ENCODE measurements at regions not wholly inside any gene's neighbourhood (a gene's known extent, or its start where the extent isn't known, plus 50 kb on each side); places are given as distances from the start of the nearest gene placed in this dataset.

GRCh38 chr9:120214332-120214731, 365.6 kb downstream of the CDK5RAP2 start:
- Histone ChIP-seq H3F3A (ENCODE audit: control insufficient read depth, insufficient read depth) (no peaks in the 10 kb centered on the region), H3K36me3 (ENCODE audit: control insufficient read depth, low read length) (no peaks in the 10 kb centered on the region), H4K20me1 (ENCODE audit: control insufficient read depth, insufficient read depth, low read depth, low read length) (no peaks in the 10 kb centered on the region), H3K4me3 (ENCODE audit: low read length) (no peak overlapping the region), H3K9me3 (ENCODE audit: control insufficient read depth, insufficient read depth, low read length) (no peaks in the 10 kb centered on the region), H3K9me2 (replicated peaks; ENCODE audit: control insufficient read depth, low read length) (no peaks in the 10 kb centered on the region), H3K4me1 (ENCODE audit: control insufficient read depth, low read length) (no peaks in the 10 kb centered on the region), H3K27ac (ENCODE audit: low read depth, low read length) (no peak overlapping the region), H3K79me2 (ENCODE audit: control insufficient read depth, low read length) (no peaks in the 10 kb centered on the region), H3K4me2 (ENCODE audit: low read length) (no peak overlapping the region), H3K27me3 (ENCODE audit: control insufficient read depth, low read length) (no peaks in the 10 kb centered on the region)
- TF ChIP-seq CTCF (IDR thresholded peaks at IDR 0.05; ENCODE audit: low read depth, low read length, poor library complexity, severe bottlenecking) = no peak
- no peak for TF ChIP-seq EZH2phosphoT487 (IDR thresholded peaks at IDR 0.05; ENCODE audit: borderline replicate concordance, low read length)

GRCh38 chr9:120212853-120213200, 367.1 kb downstream of the CDK5RAP2 start:
- Histone ChIP-seq H3K4me2 (ENCODE audit: low read length) (no peak overlapping the region), H3K79me2 (ENCODE audit: control insufficient read depth, low read length) (no peaks in the 10 kb centered on the region), H3K4me1 (ENCODE audit: control insufficient read depth, low read length) (no peaks in the 10 kb centered on the region), H3K4me3 (ENCODE audit: low read length) (no peak overlapping the region), H3K9me2 (replicated peaks; ENCODE audit: control insufficient read depth, low read length) (no peaks in the 10 kb centered on the region), H3K27ac (ENCODE audit: low read depth, low read length) (no peak overlapping the region), H4K20me1 (ENCODE audit: control insufficient read depth, insufficient read depth, low read depth, low read length) (no peaks in the 10 kb centered on the region), H3K27me3 (ENCODE audit: control insufficient read depth, low read length) (no peaks in the 10 kb centered on the region), H3F3A (ENCODE audit: control insufficient read depth, insufficient read depth) (no peaks in the 10 kb centered on the region), H3K36me3 (ENCODE audit: control insufficient read depth, low read length) (no peaks in the 10 kb centered on the region), H3K9me3 (ENCODE audit: control insufficient read depth, insufficient read depth, low read length) (no peaks in the 10 kb centered on the region)
- no peak for TF ChIP-seq CTCF (IDR thresholded peaks at IDR 0.05; ENCODE audit: low read depth, low read length, poor library complexity, severe bottlenecking)
- TF ChIP-seq EZH2phosphoT487 (IDR thresholded peaks at IDR 0.05; ENCODE audit: borderline replicate concordance, low read length) = no peak

DNA sequence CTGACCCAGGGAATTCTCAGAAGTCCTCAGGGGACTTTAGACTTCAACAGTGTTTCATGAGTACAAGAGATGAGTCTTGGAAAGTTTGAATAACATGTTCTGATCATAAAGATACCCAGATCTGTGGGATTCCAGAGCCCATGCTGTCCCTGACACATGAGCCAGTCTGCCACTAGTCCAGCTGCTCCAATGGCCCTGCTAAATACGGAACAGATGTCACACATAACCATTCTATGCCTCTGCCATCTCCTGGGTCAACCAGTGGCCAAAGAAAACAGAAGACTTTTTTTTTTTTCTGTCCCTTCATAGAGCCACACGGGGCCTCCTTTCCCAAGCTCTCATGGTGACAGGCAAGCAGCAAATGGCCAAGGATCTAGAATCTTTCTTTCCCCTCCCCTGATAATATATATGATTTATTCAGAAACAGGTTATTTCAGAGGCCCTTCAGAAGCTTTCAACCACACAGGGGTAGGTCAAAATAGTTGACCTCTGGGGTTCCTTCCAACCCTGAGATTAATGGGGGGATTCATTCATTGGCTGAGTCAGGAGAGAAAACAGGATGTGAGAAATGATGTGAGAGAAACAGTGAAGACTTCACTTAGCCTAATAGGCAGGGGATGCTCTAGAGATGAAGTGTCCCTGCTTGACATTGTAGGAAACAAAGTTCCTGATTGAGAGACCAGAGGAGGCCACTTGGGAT, 367.7 kb downstream of the CDK5RAP2 start:
- H3K36me3 ChIP-seq (ENCODE audit: control insufficient read depth, low read length) = no peaks in the 10 kb centered on the region
- no peaks in the 10 kb centered on the region for H3K4me1 ChIP-seq (ENCODE audit: control insufficient read depth, low read length)
- H3K9me2 ChIP-seq (replicated peaks; ENCODE audit: control insufficient read depth, low read length) = no peaks in the 10 kb centered on the region
- no peaks in the 10 kb centered on the region for H3K9me3 ChIP-seq (ENCODE audit: control insufficient read depth, insufficient read depth, low read length)
- H3K4me2 ChIP-seq (ENCODE audit: low read length) = no peak overlapping the region
- no peak overlapping the region for H3K4me3 ChIP-seq (ENCODE audit: low read length)
- no peak overlapping the region for H3K27ac ChIP-seq (ENCODE audit: low read depth, low read length)
- H4K20me1 ChIP-seq (ENCODE audit: control insufficient read depth, insufficient read depth, low read depth, low read length) = no peaks in the 10 kb centered on the region
- H3K79me2 ChIP-seq (ENCODE audit: control insufficient read depth, low read length) = no peaks in the 10 kb centered on the region
- no peaks in the 10 kb centered on the region for H3K27me3 ChIP-seq (ENCODE audit: control insufficient read depth, low read length)
- TF ChIP-seq CTCF (IDR thresholded peaks at IDR 0.05; ENCODE audit: low read depth, low read length, poor library complexity, severe bottlenecking) (no peak), EZH2phosphoT487 (IDR thresholded peaks at IDR 0.05; ENCODE audit: borderline replicate concordance, low read length) (no peak)
- H3F3A ChIP-seq (ENCODE audit: control insufficient read depth, insufficient read depth) = no peaks in the 10 kb centered on the region

All from DOHH2 (cell line).